ENCODE measurements at regions not wholly inside any gene's neighbourhood (a gene's known extent, or its start where the extent isn't known, plus 50 kb on each side); places are given as distances from the start of the nearest gene placed in this dataset.
"Not testable (repeated sequence)": the region's sequence is repeated elsewhere in the genome, so short reads cannot be mapped to it uniquely, and the experiment has no call there.

GRCh38 chr16:80123189-80123588, 417.6 kb upstream of the DYNLRB2 start:
- no peak for DNase-seq

GRCh38 chr16:80122115-80122514, 418.7 kb upstream of the DYNLRB2 start:
- peak; percentile 68 for DNase-seq

GRCh38 chr16:80121522-80121909, 419.3 kb upstream of the DYNLRB2 start:
- no peak for DNase-seq

- no peak for DNase-seq
These were observed 419.8 kb upstream of the DYNLRB2 start for GRCh38 chr16:80120899-80121521.

- DNase-seq, result no peak
These were observed 423.1 kb upstream of the DYNLRB2 start for GRCh38 chr16:80117556-80118130.

- no peak for DNase-seq
These were observed 424.1 kb upstream of the DYNLRB2 start for GRCh38 chr16:80116711-80117110.

GRCh38 chr16:80114699-80115098, 426.1 kb upstream of the DYNLRB2 start:
- no peak for DNase-seq

- no peak for DNase-seq
These were observed 426.8 kb upstream of the DYNLRB2 start for GRCh38 chr16:80113873-80114574.

- no peak for DNase-seq
These were observed 431.2 kb upstream of the DYNLRB2 start for GRCh38 chr16:80109581-80109980.

GRCh38 chr16:80107900-80108299, 432.9 kb upstream of the DYNLRB2 start:
- DNase-seq, result no peak

- DNase-seq, result no peak
These were observed 435.0 kb upstream of the DYNLRB2 start for GRCh38 chr16:80105751-80106150.

- DNase-seq, result no peak
These were observed 435.6 kb upstream of the DYNLRB2 start for GRCh38 chr16:80105160-80105559.

- DNase-seq, result no peak
These were observed 436.4 kb upstream of the DYNLRB2 start for GRCh38 chr16:80104401-80104800.

- no peak for DNase-seq
These were observed 437.3 kb upstream of the DYNLRB2 start for GRCh38 chr16:80103463-80103862.

- DNase-seq, result no peak
These were observed 439.8 kb upstream of the DYNLRB2 start for GRCh38 chr16:80100846-80101451.

- no peak for DNase-seq
These were observed 440.6 kb upstream of the DYNLRB2 start for GRCh38 chr16:80100186-80100585.

- no peak for DNase-seq
These were observed 443.7 kb upstream of the DYNLRB2 start for GRCh38 chr16:80097098-80097497.

- DNase-seq, result no peak
These were observed 448.1 kb upstream of the DYNLRB2 start for GRCh38 chr16:80092681-80093080.

- not testable (repeated sequence) for DNase-seq
These were observed 449.3 kb upstream of the DYNLRB2 start for GRCh38 chr16:80091453-80091852.

GRCh38 chr16:80085606-80086005, 455.2 kb upstream of the DYNLRB2 start:
- no peak for DNase-seq

GRCh38 chr16:80084614-80085013, 456.2 kb upstream of the DYNLRB2 start:
- peak; percentile 70 for DNase-seq

- DNase-seq, result no peak
These were observed 456.6 kb upstream of the DYNLRB2 start for GRCh38 chr16:80084163-80084562.

- no peak for DNase-seq
These were observed 457.9 kb upstream of the DYNLRB2 start for GRCh38 chr16:80082906-80083305.

All from renal pelvis (tissue), 1 donor.